HEK293 (cell line): ENCODE measurements at regions not wholly inside any gene's neighbourhood (a gene's known extent, or its start where the extent isn't known, plus 50 kb on each side); places are given as distances from the start of the nearest gene placed in this dataset.

Experiments used
- CTCF ChIA-PET: fragments of 350-600 bp; formaldehyde crosslinking; extraction: SDS; loops from one replicate; lab custom pipeline; 2021; ENCODE audit warnings: antibody characterized with exemption; lab: Yijun Ruan, JAX
- POLR2A ChIA-PET: fragments of 300-600 bp; formaldehyde crosslinking; extraction: SDS; loops from one replicate; lab custom pipeline; 2020; ENCODE audit warnings: antibody characterized with exemption, inconsistent platforms; lab: Yijun Ruan, JAX
- H3K27ac ChIP-seq: fragments of 200-500 bp; sonication (Bioruptor generic); 2 replicates; pipeline ENCODE4 v1.5.1; 2014; ENCODE audit warnings: low read depth, low read length, control low read depth, inconsistent platforms; ENCODE audit errors: extremely low read depth
- H3K36me3 ChIP-seq, 2 experiments: fragments of 200-500 bp in 1 of 2; sonication (Bioruptor generic) in 1 of 2; 1 replicate in 1 of 2; 2 replicates in 1 of 2; pipeline ENCODE4 v1.5.1; 2014 to 2017; ENCODE audit warnings: inconsistent platforms in 2 of 2, low read length in 2 of 2; ENCODE audit not compliant: control insufficient read depth in 2 of 2, insufficient read depth in 1 of 2
- H3K4me1 ChIP-seq: fragments of 200-500 bp; sonication (Bioruptor generic); 2 replicates; pipeline ENCODE4 v1.5.1; 2014; ENCODE audit warnings: mild to moderate bottlenecking, low read length, inconsistent platforms; ENCODE audit not compliant: control insufficient read depth, insufficient read depth
- H3K4me3 ChIP-seq: 2 replicates; pipeline ENCODE4 v1.5.1; 2011; ENCODE audit warnings: low read depth, mild to moderate bottlenecking, control low read depth, low read length, moderate library complexity
- H3K9me3 ChIP-seq: fragments of 200-500 bp; sonication (Bioruptor generic); 2 replicates; pipeline ENCODE4 v1.5.1; 2014; ENCODE audit warnings: low read depth, low read length, inconsistent platforms; ENCODE audit not compliant: control insufficient read depth, insufficient read depth
- ELK4 ChIP-seq: IDR thresholded peaks from 2 replicates; pipeline ENCODE4 v1.6.1; 2011; ENCODE audit warnings: mild to moderate bottlenecking, low read depth, low read length, borderline replicate concordance
- GFI1B ChIP-seq: fragments of 450-650 bp; formaldehyde crosslinking; IDR thresholded peaks from 2 replicates; pipeline ENCODE4 v1.5.1; 2016; ENCODE audit warnings: missing biosample characterization, missing genetic modification characterization
- KLF10 ChIP-seq: fragments of 450-650 bp; IDR thresholded peaks from 2 replicates; pipeline ENCODE4 v1.5.1; 2018; ENCODE audit warnings: missing biosample characterization, mild to moderate bottlenecking, missing genetic modification characterization
- SALL2 ChIP-seq: fragments of 450-650 bp; formaldehyde crosslinking; IDR thresholded peaks from 2 replicates; pipeline ENCODE4 v1.5.0; 2017; ENCODE audit warnings: missing biosample characterization, mild to moderate bottlenecking, missing genetic modification characterization, borderline replicate concordance
- YY2 ChIP-seq: fragments of 450-650 bp; formaldehyde crosslinking; IDR thresholded peaks from 2 replicates; pipeline ENCODE4 v1.5.1; 2016; ENCODE audit warnings: missing biosample characterization, missing genetic modification characterization
- ZFP3 ChIP-seq: fragments of 450-650 bp; formaldehyde crosslinking; IDR thresholded peaks from 2 replicates; pipeline ENCODE4 v1.5.1; 2016; ENCODE audit warnings: low read depth, missing biosample characterization, missing genetic modification characterization
- ZNF174 ChIP-seq: fragments of 450-650 bp; formaldehyde crosslinking; IDR thresholded peaks from 2 replicates; pipeline ENCODE4 v1.5.0; 2017; ENCODE audit warnings: missing biosample characterization, mild to moderate bottlenecking, missing genetic modification characterization
- ZNF184 ChIP-seq: fragments of 450-650 bp; IDR thresholded peaks from 2 replicates; pipeline ENCODE4 v1.5.1; 2018; ENCODE audit warnings: missing biosample characterization, mild to moderate bottlenecking, missing genetic modification characterization
- ZNF202 ChIP-seq: fragments of 450-650 bp; formaldehyde crosslinking; IDR thresholded peaks from 2 replicates; pipeline ENCODE4 v1.5.1; 2016; ENCODE audit warnings: missing biosample characterization, missing genetic modification characterization, borderline replicate concordance
- ZNF302 ChIP-seq: fragments of 450-650 bp; formaldehyde crosslinking; IDR thresholded peaks from 2 replicates; pipeline ENCODE4 v1.5.1; 2016; ENCODE audit warnings: missing biosample characterization, missing genetic modification characterization, low read depth
- ZNF398 ChIP-seq: fragments of 450-650 bp; formaldehyde crosslinking; IDR thresholded peaks from 2 replicates; pipeline ENCODE4 v1.5.1; 2017; ENCODE audit warnings: missing biosample characterization, missing genetic modification characterization
- ZNF433 ChIP-seq: fragments of 450-650 bp; formaldehyde crosslinking; IDR thresholded peaks from 2 replicates; pipeline ENCODE4 v1.5.1; 2016; ENCODE audit warnings: missing biosample characterization, missing genetic modification characterization, low read depth
- ZNF549 ChIP-seq: fragments of 450-650 bp; IDR thresholded peaks from 2 replicates; pipeline ENCODE4 v1.5.1; 2018; ENCODE audit warnings: missing biosample characterization, missing genetic modification characterization, mild to moderate bottlenecking, inconsistent platforms, moderate library complexity
- ZNF645 ChIP-seq: fragments of 450-650 bp; formaldehyde crosslinking; IDR thresholded peaks from 2 replicates; pipeline ENCODE4; 2016; ENCODE audit warnings: missing biosample characterization, missing genetic modification characterization
- ZNF785 ChIP-seq: fragments of 450-650 bp; formaldehyde crosslinking; IDR thresholded peaks from 2 replicates; pipeline ENCODE4 v1.5.1; 2016; ENCODE audit warnings: missing biosample characterization, missing genetic modification characterization
- TF ChIP-seq, protein P1 (sequence below): fragments of 450-650 bp; formaldehyde crosslinking; IDR thresholded peaks from 2 replicates; pipeline ENCODE4 v1.5.1; 2016; ENCODE audit warnings: missing biosample characterization, missing genetic modification characterization
- TF ChIP-seq, protein P2 (sequence below): fragments of 450-650 bp; formaldehyde crosslinking; IDR thresholded peaks from 2 replicates; pipeline ENCODE4 v1.5.1; 2016; ENCODE audit warnings: missing biosample characterization, missing genetic modification characterization, low read depth
- TF ChIP-seq, protein P3 (sequence below): fragments of 450-650 bp; formaldehyde crosslinking; IDR thresholded peaks from 2 replicates; pipeline ENCODE4 v1.5.1; 2017; ENCODE audit warnings: missing biosample characterization, missing genetic modification characterization

DNA sequence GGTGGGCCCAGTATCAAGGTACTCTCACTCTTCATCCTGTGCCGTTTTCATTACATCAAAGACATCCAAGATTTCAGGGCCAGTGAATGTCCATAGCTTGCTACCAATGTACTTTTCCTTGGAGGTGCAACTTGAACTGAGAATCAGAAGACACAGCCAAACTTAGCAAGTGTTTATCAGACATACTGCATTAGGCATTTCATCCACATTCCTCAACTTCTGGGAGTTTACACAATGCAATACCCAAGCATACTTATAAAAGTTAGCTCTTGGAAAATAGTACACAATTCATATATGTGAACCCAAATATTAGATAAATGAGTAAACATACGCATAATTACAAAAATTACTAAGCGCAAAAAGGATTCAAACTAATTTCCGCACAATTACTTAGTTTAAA, 216.3 kb upstream of the RHOBTB1 start:
- no peaks in the 10 kb centered on the region for H3K9me3 ChIP-seq
- H3K27ac ChIP-seq, result no peak overlapping the region
- no peaks in the 10 kb centered on the region for H3K36me3 ChIP-seq
- no peak overlapping the region for H3K4me3 ChIP-seq
- CTCF ChIA-PET, result interaction anchor here (0.9 kb wide), 1 partner anchor 19 kb away, joined by 3 read pairs; no protein-coding TSS in a partner anchor
- TF ChIP-seq ZNF645 (tag by site-specific recombination) (no peak), ELK4 (no peak), YY2 (tag by site-specific recombination) (no peak), GFI1B (no peak), ZNF174 (no peak), ZNF302 (no peak), ZNF184 (tag by site-specific recombination) (no peak), ZFP3 (tag by site-specific recombination) (no peak), KLF10 (tag by site-specific recombination) (no peak), ZNF785 (tag by site-specific recombination) (no peak), ZNF202 (tag by site-specific recombination) (no peak), SALL2 (tag by site-specific recombination) (no peak), ZNF433 (no peak)
- TF ChIP-seq, protein P1, sequence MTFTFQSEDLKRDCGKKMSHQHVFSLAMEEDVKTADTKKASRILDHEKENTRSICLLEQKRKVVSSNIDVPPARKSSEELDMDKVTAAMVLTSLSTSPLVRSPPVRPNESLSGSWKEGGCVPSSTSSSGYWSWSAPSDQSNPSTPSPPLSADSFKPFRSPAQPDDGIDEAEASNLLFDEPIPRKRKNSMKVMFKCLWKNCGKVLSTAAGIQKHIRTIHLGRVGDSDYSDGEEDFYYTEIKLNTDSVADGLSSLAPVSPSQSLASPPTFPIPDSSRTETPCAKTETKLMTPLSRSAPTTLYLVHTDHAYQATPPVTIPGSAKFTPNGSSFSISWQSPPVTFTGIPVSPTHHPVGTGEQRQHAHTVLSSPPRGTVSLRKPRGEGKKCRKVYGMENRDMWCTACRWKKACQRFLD (tag by site-specific recombination), result no peak
- TF ChIP-seq, protein P2, sequence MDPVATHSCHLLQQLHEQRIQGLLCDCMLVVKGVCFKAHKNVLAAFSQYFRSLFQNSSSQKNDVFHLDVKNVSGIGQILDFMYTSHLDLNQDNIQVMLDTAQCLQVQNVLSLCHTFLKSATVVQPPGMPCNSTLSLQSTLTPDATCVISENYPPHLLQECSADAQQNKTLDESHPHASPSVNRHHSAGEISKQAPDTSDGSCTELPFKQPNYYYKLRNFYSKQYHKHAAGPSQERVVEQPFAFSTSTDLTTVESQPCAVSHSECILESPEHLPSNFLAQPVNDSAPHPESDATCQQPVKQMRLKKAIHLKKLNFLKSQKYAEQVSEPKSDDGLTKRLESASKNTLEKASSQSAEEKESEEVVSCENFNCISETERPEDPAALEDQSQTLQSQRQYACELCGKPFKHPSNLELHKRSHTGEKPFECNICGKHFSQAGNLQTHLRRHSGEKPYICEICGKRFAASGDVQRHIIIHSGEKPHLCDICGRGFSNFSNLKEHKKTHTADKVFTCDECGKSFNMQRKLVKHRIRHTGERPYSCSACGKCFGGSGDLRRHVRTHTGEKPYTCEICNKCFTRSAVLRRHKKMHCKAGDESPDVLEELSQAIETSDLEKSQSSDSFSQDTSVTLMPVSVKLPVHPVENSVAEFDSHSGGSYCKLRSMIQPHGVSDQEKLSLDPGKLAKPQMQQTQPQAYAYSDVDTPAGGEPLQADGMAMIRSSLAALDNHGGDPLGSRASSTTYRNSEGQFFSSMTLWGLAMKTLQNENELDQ (tag by site-specific recombination), result no peak
- no peaks in the 10 kb centered on the region for H3K4me1 ChIP-seq
- POLR2A ChIA-PET, result no interaction called here

DNA sequence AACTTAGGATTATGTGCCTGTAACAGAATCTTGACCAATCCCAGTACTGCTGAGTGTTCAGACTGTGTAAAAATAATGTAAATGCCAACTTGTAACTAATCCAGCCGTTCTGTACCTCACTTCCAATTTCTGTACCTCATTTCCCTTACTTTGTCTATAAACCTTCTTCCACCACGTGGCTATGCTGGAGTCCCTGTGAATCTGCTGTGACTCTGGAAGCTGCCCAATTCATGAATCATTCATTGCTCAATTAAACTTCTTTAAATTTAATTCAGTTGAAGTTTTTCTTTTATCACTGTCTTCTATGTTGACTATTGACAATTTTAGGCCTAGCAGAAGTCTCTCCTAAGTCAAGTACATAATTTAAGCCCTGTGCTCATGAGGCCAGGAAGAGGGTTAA, 215.3 kb upstream of the RHOBTB1 start:
- ChIA-PET CTCF (no interaction called here), POLR2A (no interaction called here)
- Histone ChIP-seq H3K4me3 (no peak overlapping the region), H3K36me3 (no peaks in the 10 kb centered on the region), H3K4me1 (no peaks in the 10 kb centered on the region), H3K9me3 (no peaks in the 10 kb centered on the region), H3K27ac (no peak overlapping the region)
- TF ChIP-seq ZNF398 (tag by site-specific recombination) (no peak), ZNF549 (tag by site-specific recombination) (peak; percentile 96)
- TF ChIP-seq, protein P3, sequence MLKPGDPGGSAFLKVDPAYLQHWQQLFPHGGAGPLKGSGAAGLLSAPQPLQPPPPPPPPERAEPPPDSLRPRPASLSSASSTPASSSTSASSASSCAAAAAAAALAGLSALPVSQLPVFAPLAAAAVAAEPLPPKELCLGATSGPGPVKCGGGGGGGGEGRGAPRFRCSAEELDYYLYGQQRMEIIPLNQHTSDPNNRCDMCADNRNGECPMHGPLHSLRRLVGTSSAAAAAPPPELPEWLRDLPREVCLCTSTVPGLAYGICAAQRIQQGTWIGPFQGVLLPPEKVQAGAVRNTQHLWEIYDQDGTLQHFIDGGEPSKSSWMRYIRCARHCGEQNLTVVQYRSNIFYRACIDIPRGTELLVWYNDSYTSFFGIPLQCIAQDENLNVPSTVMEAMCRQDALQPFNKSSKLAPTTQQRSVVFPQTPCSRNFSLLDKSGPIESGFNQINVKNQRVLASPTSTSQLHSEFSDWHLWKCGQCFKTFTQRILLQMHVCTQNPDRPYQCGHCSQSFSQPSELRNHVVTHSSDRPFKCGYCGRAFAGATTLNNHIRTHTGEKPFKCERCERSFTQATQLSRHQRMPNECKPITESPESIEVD, result peak; percentile 18; the same call in 1 of the 2 replicates
- TF ChIP-seq, all 188 proteins: peak for 2
